ENCODE measurements at regions not wholly inside any gene's neighbourhood (a gene's known extent, or its start where the extent isn't known, plus 50 kb on each side); places are given as distances from the start of the nearest gene placed in this dataset.

DNA sequence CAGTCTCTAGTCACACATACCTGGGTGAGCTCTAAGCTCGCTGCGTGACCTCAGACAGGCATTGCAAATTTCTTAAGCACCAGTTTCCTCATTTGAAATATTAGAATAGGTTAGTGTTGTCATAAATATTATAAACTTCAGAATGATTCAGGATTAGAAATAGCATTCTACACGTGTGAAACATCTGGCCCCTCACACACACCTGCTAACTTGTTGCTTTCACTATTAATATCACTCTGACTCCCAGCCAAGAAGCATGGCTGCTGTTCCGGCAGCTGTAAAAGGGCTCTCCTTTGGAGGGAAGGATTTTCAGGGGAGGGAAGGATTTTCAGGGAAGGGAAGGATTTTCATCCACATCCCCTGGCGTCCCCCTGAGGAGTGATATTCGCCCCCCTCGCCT, 161.3 kb upstream of the GPR12 start:
- TF ChIP-seq, protein P1, sequence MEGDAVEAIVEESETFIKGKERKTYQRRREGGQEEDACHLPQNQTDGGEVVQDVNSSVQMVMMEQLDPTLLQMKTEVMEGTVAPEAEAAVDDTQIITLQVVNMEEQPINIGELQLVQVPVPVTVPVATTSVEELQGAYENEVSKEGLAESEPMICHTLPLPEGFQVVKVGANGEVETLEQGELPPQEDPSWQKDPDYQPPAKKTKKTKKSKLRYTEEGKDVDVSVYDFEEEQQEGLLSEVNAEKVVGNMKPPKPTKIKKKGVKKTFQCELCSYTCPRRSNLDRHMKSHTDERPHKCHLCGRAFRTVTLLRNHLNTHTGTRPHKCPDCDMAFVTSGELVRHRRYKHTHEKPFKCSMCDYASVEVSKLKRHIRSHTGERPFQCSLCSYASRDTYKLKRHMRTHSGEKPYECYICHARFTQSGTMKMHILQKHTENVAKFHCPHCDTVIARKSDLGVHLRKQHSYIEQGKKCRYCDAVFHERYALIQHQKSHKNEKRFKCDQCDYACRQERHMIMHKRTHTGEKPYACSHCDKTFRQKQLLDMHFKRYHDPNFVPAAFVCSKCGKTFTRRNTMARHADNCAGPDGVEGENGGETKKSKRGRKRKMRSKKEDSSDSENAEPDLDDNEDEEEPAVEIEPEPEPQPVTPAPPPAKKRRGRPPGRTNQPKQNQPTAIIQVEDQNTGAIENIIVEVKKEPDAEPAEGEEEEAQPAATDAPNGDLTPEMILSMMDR (IDR thresholded peaks at IDR 0.05) = no peak
- no peak for TF ChIP-seq POLR2A (IDR thresholded peaks at IDR 0.05)
- TF ChIP-seq EP300 (IDR thresholded peaks at IDR 0.05) = no peak
- no peak for TF ChIP-seq POLR2AphosphoS5 (IDR thresholded peaks at IDR 0.05)

Measured in gastroesophageal sphincter (tissue), 3 donors.